HUES48 (cell line): ENCODE measurements at regions not wholly inside any gene's neighbourhood (a gene's known extent, or its start where the extent isn't known, plus 50 kb on each side); places are given as distances from the start of the nearest gene placed in this dataset.

Source experiments
- H3K27ac ChIP-seq: one replicate; pipeline ENCODE4 v1.7.0; 2013; ENCODE audit warnings: low read depth, low read length, inconsistent platforms
- H3K27me3 ChIP-seq: 2 replicates; pipeline ENCODE4 v1.6.1; 2013; ENCODE audit warnings: mild to moderate bottlenecking, low read length; ENCODE audit not compliant: control insufficient read depth, insufficient read depth
- H3K36me3 ChIP-seq: 2 replicates; pipeline ENCODE4 v1.6.1; 2013; ENCODE audit warnings: low read length; ENCODE audit not compliant: control insufficient read depth, insufficient read depth
- H3K4me1 ChIP-seq: 2 replicates; pipeline ENCODE4 v1.6.1; 2013; ENCODE audit warnings: mild to moderate bottlenecking, low read length; ENCODE audit not compliant: control insufficient read depth, insufficient read depth
- H3K4me3 ChIP-seq: 2 replicates; pipeline ENCODE4 v1.5.1; 2013; ENCODE audit warnings: mild to moderate bottlenecking, low read depth, low read length
- H3K9ac ChIP-seq: 2 replicates; pipeline ENCODE4 v1.6.1; 2013; ENCODE audit warnings: mild to moderate bottlenecking, low read depth, low read length, moderate library complexity
- H3K9me3 ChIP-seq: 2 replicates; pipeline ENCODE4 v1.6.1; 2013; ENCODE audit warnings: low read length; ENCODE audit not compliant: control insufficient read depth, insufficient read depth

GRCh38 chr4:125739760-125740159 lies 425.0 kb downstream of the FAT4 start:
- H3K9me3 ChIP-seq: peaks cover 6% of the 10 kb centered on the region; the same call in 1 of the 2 replicates
- no peaks in the 10 kb centered on the region for H3K36me3 ChIP-seq
- H3K27me3 ChIP-seq: no peaks in the 10 kb centered on the region
- no peak overlapping the region for H3K4me3 ChIP-seq
- no peak overlapping the region; the same call in 1 of the 2 replicates for H3K9ac ChIP-seq
- no peak overlapping the region for H3K27ac ChIP-seq
- peaks cover 29% of the 10 kb centered on the region for H3K4me1 ChIP-seq

- H3K27ac ChIP-seq: no peak overlapping the region
- H3K9ac ChIP-seq: no peak overlapping the region
- H3K4me1 ChIP-seq: peaks cover 9% of the 10 kb centered on the region; the same call in 1 of the 2 replicates
- H3K36me3 ChIP-seq: no peaks in the 10 kb centered on the region
- H3K27me3 ChIP-seq: no peaks in the 10 kb centered on the region
- H3K4me3 ChIP-seq: no peak overlapping the region
- H3K9me3 ChIP-seq: peaks cover 18% of the 10 kb centered on the region; the same call in 1 of the 2 replicates
Measured at GRCh38 chr4:125741825-125742452, 427.2 kb downstream of the FAT4 start.

- H3K36me3 ChIP-seq: no peaks in the 10 kb centered on the region
- peaks cover 4% of the 10 kb centered on the region; the same call in 1 of the 2 replicates for H3K4me1 ChIP-seq
- no peak overlapping the region for H3K9ac ChIP-seq
Measured at GRCh38 chr4:125744891-125745364, 430.2 kb downstream of the FAT4 start.

GRCh38 chr4:125749354-125749753 lies 434.6 kb downstream of the FAT4 start:
- Histone ChIP-seq H3K4me3 (no peak overlapping the region), H3K27ac (no peak overlapping the region), H3K9ac (no peak overlapping the region), H3K36me3 (no peaks in the 10 kb centered on the region), H3K27me3 (no peaks in the 10 kb centered on the region), H3K4me1 (no peaks in the 10 kb centered on the region), H3K9me3 (peaks cover 16% of the 10 kb centered on the region; the same call in 1 of the 2 replicates)

More at GRCh38 chr4:125744891-125745364, 430.2 kb downstream of the FAT4 start:
- Histone ChIP-seq H3K4me3 (no peak overlapping the region), H3K9me3 (peaks cover 18% of the 10 kb centered on the region; the same call in 1 of the 2 replicates), H3K27me3 (no peaks in the 10 kb centered on the region), H3K27ac (no peak overlapping the region)

- Histone ChIP-seq H3K9me3 (0 out of 2 replicates have a peak, but pooled peaks cover 6% of the 10 kb centered on the region), H3K27ac (no peak overlapping the region), H3K9ac (no peak overlapping the region), H3K27me3 (no peaks in the 10 kb centered on the region), H3K36me3 (no peaks in the 10 kb centered on the region), H3K4me1 (no peaks in the 10 kb centered on the region), H3K4me3 (no peak overlapping the region)
Measured at GRCh38 chr4:125750399-125750798, 435.6 kb downstream of the FAT4 start.

GRCh38 chr4:125750828-125751466 lies 436.2 kb downstream of the FAT4 start:
- Histone ChIP-seq H3K4me3 (no peak overlapping the region), H3K9me3 (0 out of 2 replicates have a peak, but pooled peaks cover under 1% of the 10 kb centered on the region), H3K27ac (no peak overlapping the region), H3K9ac (no peak overlapping the region), H3K36me3 (no peaks in the 10 kb centered on the region), H3K27me3 (no peaks in the 10 kb centered on the region), H3K4me1 (no peaks in the 10 kb centered on the region)

GRCh38 chr4:125758438-125758837 lies 443.7 kb downstream of the FAT4 start:
- H3K36me3 ChIP-seq: no peaks in the 10 kb centered on the region
- no peak overlapping the region for H3K27ac ChIP-seq
- no peaks in the 10 kb centered on the region for H3K9me3 ChIP-seq
- no peak overlapping the region for H3K9ac ChIP-seq
- no peak overlapping the region for H3K4me3 ChIP-seq
- no peaks in the 10 kb centered on the region for H3K27me3 ChIP-seq
- H3K4me1 ChIP-seq: no peaks in the 10 kb centered on the region

- H3K27ac ChIP-seq: no peak overlapping the region
- no peaks in the 10 kb centered on the region for H3K27me3 ChIP-seq
- no peaks in the 10 kb centered on the region for H3K36me3 ChIP-seq
- H3K9me3 ChIP-seq: no peaks in the 10 kb centered on the region
- no peaks in the 10 kb centered on the region for H3K4me1 ChIP-seq
- H3K9ac ChIP-seq: no peak overlapping the region
- no peak overlapping the region for H3K4me3 ChIP-seq
Measured at GRCh38 chr4:125760201-125760819, 445.6 kb downstream of the FAT4 start.

- Histone ChIP-seq H3K36me3 (no peaks in the 10 kb centered on the region), H3K4me3 (no peak overlapping the region), H3K9me3 (no peaks in the 10 kb centered on the region), H3K9ac (no peak overlapping the region), H3K27ac (no peak overlapping the region), H3K27me3 (no peaks in the 10 kb centered on the region), H3K4me1 (no peaks in the 10 kb centered on the region)
Measured at GRCh38 chr4:125760956-125761355, 446.2 kb downstream of the FAT4 start.

- Histone ChIP-seq H3K4me3 (no peak overlapping the region), H3K9ac (no peak overlapping the region), H3K9me3 (no peaks in the 10 kb centered on the region), H3K36me3 (no peaks in the 10 kb centered on the region), H3K27me3 (no peaks in the 10 kb centered on the region), H3K4me1 (no peaks in the 10 kb centered on the region), H3K27ac (no peak overlapping the region)
Measured at GRCh38 chr4:125762537-125762936, 447.8 kb downstream of the FAT4 start.

- H3K9me3 ChIP-seq: no peaks in the 10 kb centered on the region
- H3K27me3 ChIP-seq: no peaks in the 10 kb centered on the region
- H3K36me3 ChIP-seq: no peaks in the 10 kb centered on the region
- no peak overlapping the region for H3K27ac ChIP-seq
- no peak overlapping the region for H3K4me3 ChIP-seq
- H3K4me1 ChIP-seq: no peaks in the 10 kb centered on the region
- no peak overlapping the region for H3K9ac ChIP-seq
Measured at GRCh38 chr4:125765941-125766340, 451.2 kb downstream of the FAT4 start.
